ENCODE measurements at regions not wholly inside any gene's neighbourhood (a gene's known extent, or its start where the extent isn't known, plus 50 kb on each side); places are given as distances from the start of the nearest gene placed in this dataset.
"Not testable (repeated sequence)": the region's sequence is repeated elsewhere in the genome, so short reads cannot be mapped to it uniquely, and the experiment has no call there.

DNA sequence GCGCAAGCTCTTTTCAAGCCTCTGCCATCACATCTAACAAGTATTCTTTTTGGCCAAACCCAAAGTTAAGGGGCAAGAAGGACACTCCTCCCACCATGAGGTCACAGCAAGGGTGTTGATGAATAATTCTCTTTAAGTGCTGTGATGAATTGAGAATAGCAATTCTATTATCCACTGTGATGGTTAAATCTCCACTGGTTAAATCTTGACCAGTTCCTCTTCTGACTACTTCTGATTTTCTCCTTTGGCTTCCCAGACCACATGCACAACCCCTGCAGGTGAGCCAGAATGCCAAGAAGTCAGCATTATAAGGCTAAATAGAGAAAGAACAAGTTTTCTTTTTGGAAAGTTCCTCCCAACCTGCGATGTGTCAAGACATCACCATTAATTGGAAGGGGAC is 90.6 kb upstream of the BCL2L14 start:
- DNase-seq, result no peak

DNA sequence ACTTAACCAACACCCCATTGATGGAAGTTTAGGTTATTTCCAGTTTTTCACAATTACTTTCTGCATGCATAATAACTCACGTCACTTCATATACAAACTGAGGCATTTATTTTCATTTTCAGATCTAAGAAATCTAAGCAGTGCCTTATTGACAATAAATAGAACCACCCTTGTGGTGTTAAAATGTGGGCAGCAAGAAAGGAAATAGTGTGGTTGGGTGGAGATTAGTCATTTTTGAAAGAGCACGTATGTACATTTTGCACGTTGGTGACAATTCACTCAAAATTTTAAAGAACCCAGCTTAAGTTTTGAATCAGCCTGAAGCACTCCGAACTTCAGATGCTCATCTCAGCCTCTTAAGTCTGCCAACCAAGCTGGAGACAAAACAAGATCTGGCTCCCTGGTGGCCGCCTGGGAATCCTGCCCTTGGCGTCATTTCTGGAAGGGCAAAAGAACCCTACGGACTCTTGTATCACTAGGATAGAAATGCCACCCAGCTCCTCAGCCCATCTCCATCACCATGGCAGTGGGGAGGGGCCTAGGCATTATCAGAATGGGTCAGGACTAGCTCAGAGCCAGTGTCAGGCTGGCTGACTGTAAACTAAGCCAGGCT is 89.5 kb upstream of the BCL2L14 start:
- peak; percentile 75 for DNase-seq

DNA sequence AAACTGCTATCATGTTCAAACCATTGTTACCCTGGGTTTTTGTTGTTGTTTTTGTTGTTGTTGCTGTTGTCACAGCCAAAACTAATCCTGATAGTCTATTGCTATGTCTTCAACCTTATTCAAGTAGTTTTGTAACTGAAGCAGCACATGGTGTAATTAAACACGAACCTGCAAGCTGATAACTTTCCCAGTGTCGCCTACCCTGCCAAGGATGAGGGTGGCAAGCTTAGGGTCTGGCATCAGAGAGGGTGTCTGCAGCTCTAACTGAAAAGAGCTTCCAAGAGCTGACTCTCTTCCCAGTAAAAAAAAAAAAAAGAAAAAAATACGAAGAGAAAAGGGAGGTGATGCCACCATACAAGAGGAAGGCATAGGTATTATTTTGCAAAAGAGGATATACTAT is 86.3 kb upstream of the BCL2L14 start:
- no peak for DNase-seq

DNA sequence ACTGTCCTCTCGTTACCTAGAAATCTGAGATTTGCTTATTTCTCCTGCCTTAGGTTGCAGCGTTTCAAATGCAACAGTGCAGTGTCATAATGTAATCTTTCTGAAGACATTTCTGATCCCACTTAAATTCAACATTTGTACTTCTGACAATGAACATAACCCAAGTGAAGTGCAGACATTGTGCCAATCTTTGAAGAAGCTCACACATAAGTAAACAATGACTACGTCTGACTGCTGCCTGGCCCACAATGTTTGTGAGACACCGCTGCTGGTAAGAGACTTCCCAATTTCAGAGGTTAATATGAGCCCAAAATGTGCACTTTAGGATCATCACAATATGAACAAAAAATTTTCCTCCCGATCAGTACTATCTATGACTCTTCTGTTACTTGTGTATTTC is 84.6 kb upstream of the BCL2L14 start:
- DNase-seq, result no peak

DNA sequence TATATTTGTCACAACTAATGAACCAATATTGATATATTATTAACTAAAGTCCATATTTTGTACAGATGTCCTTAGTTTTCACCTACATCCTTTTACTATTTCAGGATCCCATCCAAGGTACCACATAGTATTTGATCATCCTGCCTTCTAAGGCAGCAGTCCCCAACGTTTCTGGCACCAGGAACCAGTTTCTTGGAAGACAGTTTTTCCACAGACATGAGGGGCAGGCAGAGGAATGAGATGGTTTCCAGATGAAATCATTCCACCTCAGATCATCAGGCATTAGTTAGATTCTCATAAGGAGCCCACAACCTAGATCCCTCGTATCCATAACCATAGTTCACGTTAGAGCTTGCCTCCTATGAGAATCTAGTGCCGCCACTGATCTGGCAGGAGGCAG is 82.8 kb upstream of the BCL2L14 start:
- no peak for DNase-seq

DNA sequence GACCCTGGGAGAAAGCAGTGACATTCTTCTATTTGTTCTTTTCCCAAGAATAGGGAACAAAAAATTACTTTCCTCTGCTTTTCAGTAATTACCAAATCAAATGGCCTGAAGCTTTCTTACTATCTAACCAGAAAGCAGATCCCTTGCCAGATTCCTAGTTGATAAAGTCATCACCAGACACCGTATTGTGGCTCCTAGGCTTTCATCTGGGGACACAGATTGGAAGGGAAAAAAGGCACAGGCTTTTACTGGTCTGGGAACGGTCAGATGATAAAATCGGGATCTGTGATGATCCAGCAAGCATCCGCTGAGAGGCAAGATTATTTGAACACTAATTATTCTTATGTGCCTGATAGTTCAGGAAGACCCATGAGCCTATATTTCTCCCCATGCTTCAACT is 79.1 kb upstream of the BCL2L14 start:
- DNase-seq, result no peak

DNA sequence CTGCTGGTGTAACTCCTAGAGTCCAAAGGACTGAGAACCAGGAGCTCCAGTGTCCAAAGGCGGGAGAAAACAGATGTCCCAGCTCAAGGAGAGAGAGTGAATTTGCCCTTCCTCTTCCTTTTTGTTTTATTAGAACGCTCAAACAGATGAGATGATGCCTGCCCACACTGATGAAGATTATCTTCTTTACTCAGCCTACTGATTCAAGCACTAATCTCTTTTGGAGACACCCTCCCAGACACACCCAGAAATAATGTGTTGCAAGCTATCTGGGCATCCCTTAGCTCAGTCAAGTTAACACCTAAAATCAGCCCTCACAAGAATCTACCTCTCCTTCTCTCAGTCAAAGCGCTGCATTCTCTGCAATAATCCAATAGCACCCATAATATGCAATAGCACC is 78.2 kb upstream of the BCL2L14 start:
- DNase-seq, result no peak

DNA sequence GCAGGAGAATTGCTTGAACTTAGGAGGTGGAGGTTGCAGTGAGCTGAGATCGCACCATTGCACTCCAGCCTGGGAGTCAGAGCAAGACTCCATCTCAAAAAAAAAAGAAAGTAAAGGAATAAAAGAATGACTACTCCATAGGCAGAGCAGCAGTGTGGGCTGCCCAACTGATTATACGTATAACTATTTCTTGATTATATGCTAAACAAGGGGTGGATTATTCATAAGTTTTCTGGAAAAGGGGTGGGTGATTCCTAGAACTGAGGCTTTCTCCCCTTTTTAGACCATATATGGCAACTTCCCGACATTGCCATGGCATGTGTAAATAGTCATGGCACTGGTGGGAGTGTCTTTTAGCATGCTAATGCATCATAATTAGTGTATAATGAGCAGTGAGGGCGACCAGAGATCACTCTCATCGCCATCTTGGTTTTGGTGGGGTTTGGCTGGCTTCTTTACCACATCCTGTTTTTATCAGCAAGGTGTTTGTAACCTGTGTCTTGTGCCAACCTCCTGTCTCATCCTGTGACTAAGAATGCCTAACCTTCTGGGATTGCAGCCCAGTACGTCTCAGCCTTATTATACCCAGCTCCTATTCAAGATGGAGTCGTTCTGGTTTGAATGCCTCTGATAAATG is 72.3 kb upstream of the BCL2L14 start:
- not testable (repeated sequence) for DNase-seq

DNA sequence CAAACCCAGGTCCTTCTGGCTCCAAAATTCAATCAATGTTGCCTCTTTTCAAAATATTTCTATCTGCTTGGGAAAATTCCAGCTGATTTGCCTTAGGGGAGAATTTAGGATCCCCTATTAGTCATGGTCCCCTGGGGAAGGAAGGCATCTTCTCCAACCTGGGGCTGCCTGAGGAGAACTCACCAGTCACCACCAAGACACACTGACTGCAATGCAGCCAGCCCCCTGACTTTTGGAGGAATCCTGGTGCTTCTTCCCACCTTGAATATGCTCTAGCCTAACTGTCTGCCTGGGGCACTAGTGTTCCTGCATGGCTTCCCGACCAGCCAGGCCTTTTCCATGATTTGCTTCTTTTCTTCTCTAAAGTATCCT is 71.8 kb upstream of the BCL2L14 start:
- no peak for DNase-seq

DNA sequence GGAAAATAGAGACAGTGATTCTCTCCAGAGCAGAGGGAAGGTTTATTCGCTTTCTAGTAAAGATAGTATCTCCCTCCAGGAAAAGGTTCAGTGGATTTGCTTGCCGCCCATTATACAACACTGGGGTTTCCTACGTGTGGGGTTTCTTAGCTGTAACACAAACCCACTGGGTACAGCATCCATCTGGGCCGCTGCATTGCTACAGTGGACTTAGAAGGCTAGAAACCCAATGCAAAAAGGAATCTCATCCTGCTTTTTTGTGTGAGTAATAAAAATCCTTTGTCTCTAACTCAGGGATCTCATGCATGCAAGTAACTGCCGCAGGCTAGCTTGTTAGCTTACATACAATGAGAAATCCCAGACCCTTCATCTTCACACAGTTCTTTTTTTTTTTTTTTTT is 67.1 kb upstream of the BCL2L14 start:
- DNase-seq, result no peak

DNA sequence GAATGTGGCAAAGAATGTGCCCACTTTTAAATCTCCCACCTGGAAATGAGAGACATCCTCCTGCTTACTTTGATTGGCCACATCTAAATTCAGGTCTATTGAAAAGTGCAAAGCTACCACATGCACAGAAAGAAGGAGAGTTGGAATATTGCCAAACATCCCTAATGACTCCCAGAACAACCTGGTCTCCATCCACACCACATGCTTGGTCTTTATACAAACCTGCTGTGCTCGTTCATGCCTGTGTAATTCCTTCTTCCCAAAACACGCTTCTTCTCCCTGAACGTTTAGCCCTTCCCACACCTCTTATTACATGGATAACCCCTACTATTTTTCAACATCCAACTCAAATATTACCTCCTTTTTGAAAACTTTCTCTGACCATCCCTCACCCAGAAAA is 66.2 kb upstream of the BCL2L14 start:
- DNase-seq, result no peak

DNA sequence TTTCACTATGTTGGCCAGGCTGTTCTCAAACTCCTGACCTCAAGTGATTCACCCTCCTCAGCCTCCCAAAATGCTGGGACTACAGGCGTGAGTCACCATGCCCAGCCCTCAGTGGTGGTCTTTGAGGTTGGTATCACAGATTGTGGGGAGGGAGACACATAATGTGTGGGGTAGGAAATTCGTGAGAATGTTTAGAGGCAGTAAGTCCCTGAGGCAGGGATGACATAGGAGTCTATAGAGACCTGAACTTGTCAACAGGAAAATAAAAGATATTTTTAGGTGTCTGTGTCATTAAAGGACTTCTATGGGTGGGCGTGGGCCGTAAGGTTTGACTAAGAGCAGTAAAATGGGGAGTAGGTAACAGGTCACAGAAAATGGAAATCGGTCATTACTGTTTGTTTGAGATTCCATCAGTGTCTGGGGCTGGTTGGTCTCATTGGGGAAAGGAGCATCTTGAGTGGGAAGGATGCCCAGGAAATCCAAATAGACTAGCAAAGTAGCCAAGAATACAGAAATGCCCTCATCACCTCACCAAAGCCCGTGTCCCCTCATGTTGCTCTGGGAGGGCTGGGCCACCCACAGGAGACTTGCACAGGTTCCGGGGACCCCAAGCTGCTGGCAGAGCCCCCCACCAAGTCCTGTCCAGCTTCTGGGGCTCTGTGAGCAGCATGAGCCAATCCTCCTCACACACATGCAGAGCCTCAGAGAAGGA is 63.6 kb upstream of the BCL2L14 start:
- no peak for DNase-seq

DNA sequence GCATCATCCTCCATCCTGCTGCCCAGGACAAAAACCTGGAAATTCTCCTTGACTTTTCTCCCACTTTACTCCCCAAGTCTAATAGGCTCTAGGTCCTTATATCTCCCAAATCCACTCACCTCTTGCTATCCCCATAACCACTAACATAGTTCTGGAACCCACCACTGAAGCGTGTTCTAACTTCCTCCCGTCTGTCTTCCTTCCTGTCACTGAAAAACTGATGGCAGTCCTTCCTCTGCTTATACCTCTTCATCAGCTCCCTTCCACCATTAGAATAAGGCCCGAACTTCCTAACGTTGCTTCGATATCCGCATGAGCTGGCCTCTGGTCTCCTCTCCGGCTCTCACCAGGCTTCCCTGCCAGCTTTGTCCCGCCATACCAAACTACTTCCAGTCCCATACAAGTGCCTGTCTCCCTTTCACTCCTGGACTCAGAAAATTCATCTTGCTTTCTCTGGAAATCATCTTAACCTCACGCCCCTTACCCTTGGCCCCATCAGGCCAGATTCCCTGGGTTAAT is 63.0 kb upstream of the BCL2L14 start:
- DNase-seq, result no peak

DNA sequence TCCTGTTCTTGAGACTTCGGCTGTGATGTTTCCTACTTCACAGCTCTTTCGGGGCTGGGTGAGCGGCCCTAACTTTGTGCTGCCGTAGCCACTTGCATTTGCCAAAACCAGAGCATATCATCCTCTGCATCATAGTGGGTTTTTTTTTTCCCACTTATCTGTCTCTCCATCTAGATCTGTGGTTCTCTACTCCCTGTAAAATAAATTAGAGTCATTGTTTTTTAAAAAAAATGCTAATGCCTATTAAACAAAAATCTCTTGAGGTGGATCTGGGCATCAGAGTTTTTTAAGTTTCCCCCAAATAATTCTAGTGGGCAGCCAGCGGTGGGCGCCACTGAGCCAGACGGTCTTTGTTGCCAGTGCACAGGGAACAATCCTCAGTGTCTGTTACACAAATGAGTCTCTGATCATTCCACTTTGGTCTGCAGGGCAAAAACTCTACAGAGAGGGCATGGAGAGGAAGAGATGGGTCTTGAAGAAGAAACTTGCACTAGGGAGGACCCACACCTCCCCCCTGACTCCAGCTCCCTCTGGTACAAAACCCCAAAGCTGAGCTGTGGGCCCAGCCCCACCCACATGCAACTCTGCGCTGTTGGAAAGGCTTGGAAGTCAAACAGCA is 62.4 kb upstream of the BCL2L14 start:
- DNase-seq, result no peak

DNA sequence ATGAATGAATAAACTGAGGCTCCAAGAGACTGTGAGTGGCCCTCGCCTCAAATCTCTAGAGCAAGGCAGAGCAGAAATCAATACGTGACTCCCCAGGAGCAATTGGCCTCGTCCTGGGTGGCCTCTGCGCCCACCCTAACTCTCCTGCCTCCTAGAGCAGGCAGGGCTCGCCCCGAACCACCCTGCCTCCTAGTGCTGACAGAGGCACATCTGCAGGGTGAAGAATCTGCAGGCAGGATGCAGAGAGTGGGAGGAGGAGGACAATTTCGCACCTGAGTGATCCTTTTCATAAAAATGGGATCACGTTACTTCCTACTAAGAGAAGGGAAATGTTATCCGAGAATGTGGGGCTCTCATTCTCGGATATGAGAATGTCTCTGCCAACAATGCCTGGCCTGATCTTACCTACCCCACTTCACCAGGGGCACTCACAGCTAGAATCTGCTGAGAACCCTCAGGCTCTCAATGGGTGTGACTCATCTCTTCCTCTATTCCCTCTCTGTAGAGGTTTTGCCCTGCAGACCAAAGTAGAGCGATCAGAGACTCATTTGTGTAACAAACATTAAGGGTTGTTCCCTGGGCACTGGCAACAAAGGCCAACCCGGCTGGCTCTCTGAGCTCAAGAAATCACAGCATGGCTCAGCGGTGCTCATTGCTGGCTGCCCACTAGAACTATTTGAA is 61.7 kb upstream of the BCL2L14 start:
- peak; percentile 90 for DNase-seq

DNA sequence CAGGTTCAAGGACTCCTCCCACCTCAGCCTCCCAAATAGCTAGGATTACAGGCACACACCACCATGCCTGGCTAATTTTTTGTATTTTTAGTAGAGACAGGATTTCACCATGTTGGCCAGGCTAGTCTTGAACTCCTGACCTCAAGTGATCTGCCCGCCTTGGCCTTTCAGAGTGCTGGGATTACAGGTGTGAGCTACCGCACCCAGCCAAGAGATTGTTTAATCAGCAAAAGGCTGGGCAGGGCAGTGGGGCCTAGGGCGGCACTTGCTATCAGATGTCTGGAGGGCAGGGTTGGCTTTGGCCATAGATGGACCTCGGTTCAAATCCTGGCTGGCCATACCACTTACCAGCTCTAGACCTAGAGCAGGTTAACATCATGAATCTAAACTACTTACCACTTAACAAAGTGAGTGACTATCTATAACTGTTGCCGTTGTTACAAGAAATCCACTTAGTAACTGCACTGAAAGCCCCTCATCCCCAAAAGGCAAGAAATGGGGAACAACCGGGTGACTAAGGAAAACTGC is 60.9 kb upstream of the BCL2L14 start:
- DNase-seq, result not testable (repeated sequence)

DNA sequence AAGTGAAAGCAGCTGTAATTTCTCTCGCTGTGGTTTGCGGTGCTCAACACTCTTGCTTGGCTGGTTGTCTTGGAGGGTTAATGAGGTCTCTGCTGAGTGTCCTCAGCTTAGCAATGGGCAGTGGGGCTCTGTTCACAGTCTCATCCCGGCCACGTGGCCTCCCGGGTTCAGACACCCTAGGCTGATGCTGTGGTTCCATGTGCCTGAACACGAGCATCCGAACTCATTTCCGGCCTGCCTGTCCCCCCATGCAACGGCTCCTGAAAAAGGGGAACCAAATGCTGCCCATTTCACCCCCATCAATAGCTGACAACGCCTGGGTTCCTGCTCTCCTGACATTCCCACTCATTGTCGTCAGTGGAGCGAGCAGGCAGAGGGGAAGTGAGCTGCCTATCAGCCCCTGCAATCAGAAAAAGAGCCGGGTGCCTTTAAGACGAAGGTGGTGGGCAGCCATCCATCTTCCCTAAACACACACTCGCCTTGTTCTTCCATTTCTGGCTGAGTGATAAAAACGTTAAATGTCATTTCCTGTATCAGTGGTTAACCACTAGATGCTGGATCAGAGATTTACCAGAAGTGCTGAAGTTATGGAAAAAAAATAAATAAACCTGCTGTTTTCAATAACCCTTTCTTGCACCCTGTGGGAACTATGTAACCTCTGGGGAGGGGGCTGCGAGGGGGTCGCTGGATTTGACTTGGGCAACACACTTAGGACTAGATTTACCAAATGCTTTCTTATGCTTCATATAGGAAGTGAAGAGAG is 60.3 kb upstream of the BCL2L14 start:
- DNase-seq, result peak; percentile 99

DNA sequence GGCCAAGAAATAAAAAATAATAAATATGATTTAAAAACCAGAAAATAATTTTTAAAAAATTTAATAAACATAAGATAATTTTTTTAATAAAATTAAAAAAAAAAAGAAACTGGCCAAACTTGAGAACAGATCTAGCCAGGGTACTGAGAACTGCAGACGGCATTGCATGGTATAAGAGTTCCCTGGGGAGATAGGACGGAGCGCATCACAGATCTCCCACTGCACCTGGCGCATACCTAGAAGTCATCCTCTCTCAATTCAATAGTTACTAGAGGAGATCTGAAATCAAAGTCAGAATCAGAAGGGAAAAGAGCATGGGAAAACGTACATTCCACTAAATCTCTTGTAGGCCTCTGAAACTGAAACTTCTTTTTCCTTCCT is 58.9 kb upstream of the BCL2L14 start:
- no peak for DNase-seq

DNA sequence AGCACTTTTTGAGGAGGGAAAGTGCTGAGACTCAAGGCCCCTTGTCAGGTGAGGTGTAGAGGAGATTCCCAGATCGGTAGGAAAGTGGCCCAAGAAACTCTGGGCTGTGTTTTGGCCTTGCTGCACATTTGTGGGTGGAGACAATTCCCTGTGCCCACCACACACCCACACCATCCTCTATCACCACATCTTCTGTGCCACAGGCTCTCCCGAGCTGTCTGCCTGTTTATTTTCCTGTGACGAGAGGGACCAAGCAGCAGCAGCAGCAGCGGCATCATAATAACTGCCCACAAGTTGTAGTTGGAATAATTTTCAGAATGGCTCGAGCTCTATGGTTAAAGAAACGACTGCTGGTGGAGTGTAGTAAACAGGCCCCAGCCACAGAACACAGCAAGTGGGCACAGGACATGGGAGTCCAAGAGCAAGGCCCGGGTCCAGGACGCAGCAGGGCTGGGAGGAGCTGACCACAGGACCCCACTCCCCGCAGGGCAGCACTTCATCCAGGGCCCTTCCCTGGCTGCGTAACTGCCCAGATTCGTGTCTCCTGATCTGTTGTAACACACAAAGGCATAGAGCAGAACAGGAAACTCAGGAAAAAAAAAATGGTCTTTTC is 55.6 kb upstream of the BCL2L14 start:
- no peak for DNase-seq

DNA sequence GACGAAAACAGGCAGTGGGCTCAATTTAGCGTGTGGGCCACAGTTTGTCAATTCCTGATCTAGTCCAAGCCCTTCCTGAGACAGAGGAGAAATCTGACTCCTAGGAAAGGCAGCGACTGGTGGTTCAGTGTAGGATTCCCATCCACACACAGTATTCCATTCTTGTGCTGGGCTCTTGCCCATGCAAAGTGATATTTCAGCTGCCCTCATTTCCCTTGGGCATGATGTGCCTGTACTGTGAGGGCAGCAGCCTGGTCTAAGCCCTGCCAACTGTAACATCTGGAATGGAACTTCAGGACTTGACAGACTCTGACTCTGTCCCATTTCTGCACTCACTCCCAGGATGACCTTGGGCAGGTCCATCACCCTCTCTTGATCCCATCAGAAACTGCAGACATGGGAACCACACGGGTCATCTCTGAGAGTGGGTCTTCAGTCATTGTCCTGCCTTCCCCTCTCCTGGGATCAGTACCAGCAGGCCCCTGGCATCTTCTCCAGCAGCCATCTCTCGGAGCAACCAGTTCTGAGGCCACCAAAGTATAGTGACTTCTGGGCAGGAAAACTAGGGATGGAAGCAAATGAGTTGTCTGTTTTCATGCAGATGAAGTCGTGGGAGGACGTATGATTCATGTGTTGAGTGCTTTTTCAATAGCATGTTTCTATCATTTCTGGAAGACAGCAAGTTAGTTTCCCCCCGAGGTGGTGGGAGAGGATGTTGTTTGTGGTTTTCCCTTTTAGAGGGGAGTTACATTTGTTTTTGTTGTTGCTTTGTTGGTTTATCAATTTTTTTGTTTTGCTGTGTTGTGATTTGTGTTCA is 54.2 kb upstream of the BCL2L14 start:
- DNase-seq, result no peak

DNA sequence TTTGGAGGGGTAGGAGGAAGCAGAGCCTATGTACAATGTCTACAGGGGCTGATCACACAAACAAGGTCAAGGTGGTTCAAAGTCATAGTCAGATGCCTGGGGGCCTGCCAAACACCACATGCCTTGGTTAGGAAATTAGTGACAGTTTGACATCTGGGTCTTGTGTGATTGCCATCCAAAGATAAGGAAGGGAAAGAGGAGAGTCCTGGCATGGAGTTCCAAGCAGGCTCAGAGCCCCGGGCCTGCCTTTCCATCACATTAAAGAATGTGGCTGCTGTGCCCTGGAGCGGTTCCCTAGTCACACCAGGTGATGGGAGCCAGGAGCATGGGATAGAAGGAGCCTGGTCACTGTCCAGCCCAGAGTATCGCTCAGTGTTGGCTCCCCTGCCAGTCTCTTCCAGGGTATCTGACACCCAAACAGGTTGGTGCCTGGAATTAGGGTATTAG is 53.6 kb upstream of the BCL2L14 start:
- DNase-seq, result no peak
